CD4-positive, alpha-beta T cell treated with Interleukin-6 for 4 hours (primary cell): ENCODE measurements at regions not wholly inside any gene's neighbourhood (a gene's known extent, or its start where the extent isn't known, plus 50 kb on each side); places are given as distances from the start of the nearest gene placed in this dataset.

Experiments
- DNase-seq: peaks from one replicate; pipeline ENCODE4 v3.0.0-alpha.2; 2020; ENCODE audit warnings: mixed read lengths

- DNase-seq, result no peak
Measured at GRCh38 chr2:23238011-23238657, 146.8 kb upstream of the KLHL29 start.

- DNase-seq, result no peak
Measured at GRCh38 chr2:23239374-23239773, 145.6 kb upstream of the KLHL29 start.

DNA sequence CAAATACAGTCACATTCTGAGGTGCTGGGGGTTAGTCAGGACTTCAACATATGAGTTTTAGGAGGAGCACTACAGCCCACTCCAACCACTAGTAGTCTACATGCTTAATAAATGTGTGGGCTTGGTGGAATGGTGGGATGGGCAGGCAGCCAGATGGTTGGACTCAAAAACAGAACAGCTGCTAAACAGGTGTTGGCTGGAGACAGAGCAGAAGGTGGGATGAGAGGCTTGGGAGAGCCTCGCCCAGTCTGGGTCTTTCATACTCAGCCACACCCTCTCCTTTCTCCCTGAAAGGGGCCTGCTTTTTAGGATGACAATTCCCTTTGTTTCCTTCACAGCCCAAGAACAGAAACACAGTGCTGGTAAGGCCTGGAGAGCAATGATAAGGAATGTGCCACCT, 143.9 kb upstream of the KLHL29 start:
- DNase-seq, result no peak

DNA sequence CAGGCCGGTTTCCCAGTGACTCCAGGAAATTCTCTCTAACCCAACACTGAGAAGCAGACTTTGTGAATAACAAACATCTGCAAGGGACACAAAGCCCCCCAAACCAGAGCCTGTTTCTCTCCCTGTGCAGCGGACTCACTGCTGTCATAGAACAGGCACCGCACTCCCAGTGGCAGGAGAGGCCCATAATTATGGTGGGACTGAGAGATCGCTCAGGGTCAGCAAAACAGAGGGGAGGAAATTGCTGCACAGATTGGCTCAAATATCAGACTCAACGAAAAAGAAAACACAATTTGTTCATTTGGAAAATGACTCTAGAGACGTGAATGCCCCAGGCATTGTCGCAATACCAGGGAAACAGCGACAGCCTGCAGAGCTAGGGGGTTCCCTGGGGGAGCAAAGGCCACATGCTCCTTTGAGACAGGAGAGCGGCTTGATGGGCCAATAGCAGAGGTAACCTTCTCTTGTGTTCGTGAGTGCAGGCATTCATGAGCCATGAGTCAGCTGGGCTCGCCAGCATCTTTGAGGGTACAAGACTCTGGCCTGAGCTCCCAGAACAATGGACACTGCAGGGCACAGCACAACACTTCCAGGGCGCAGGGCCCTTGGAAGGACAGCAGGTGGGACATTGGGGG, 143.3 kb upstream of the KLHL29 start:
- no peak for DNase-seq

- no peak for DNase-seq
Measured at GRCh38 chr2:23243073-23243659, 141.8 kb upstream of the KLHL29 start.

- DNase-seq, result no peak
Measured at GRCh38 chr2:23244617-23245016, 140.4 kb upstream of the KLHL29 start.

DNA sequence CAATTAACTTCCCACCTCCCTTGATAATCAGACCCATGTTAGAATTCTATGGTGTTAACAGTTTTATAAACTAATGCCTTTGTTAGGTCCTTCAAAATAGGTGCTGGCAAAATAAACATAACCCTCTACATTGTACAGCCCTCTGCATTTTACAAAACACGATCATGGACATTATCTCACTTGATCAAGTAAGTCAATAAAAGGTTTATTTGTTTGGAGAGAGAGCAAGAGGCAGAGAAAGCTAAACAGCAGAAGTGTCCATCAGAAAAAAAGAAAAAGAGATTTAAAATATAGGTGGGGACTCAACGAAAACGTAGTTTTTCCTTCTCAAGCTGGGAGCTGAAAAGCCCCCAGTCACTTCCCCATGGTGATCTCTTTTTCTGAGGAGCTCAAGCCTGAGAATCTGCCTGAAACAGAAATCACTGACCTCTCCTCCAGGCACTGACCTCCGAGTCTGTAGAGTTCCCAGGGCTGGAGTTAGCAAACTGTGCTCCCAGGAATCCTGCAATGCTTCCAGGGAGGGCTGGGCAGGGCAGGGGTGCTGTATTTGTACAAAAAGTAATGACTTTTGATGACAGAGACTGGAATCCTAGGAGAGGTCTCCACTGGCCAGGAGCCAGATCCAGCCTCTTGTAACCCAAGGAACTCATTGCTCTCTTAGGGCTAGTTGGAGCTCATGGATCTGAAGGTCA, 137.8 kb upstream of the KLHL29 start:
- DNase-seq, result no peak

GRCh38 chr2:23248667-23249066, 136.3 kb upstream of the KLHL29 start:
- DNase-seq, result no peak

DNA sequence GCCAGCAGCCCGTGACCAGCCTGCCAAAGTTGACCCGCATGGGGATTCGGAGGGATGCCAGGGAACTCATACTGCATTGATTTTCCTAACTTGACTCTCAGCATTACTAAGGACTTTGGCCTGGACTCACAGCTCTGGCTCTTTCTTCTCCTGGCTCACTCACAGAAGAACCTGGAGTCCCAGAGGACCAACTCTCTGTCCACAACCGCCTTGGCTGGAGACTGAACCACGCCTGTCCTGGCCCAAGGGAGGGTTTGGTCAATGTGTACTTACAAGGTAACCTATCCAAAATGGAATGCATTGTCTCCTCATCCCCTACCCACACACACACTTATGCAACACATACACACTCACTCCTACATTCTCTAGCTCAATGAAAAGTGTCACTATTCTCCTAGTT, 135.6 kb upstream of the KLHL29 start:
- DNase-seq, result no peak

DNA sequence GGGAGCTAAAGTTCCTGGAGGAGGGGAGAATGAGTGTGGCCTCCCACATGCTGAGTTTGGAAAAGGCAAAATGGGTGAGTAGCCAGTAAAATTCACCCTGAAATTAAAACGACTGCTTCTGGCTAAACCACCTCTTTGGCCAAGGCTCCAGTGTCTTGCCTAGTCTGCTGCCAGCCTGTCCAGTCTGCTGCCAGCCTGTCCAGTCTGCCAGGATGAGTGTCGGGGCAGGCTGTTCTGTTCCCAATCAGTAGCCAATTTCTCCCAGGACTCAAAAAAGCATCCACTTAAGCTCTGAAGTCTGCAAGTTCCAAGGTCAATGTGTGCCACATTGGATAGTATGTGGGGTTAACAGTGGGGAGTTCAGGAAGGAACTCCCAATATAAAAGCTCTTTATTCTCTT, 134.6 kb upstream of the KLHL29 start:
- DNase-seq, result no peak

DNA sequence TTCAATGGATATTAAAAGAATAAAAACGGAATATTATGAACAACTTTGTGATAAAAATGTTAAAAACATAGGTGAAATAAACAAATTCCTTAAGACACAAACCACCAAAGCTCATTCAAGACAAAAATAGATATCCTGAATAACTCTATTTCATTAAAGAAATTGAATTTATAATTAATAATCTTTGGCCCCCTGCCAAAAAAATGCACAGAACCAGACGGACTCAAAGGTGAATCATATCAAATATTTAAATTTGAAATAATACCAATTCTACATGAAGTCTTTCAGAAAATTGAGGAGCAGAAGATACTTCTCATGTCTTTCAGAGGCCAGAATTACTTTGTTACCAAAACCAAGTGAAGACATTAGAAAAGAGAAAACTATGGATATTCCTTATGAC, 128.3 kb upstream of the KLHL29 start:
- DNase-seq, result no peak

DNA sequence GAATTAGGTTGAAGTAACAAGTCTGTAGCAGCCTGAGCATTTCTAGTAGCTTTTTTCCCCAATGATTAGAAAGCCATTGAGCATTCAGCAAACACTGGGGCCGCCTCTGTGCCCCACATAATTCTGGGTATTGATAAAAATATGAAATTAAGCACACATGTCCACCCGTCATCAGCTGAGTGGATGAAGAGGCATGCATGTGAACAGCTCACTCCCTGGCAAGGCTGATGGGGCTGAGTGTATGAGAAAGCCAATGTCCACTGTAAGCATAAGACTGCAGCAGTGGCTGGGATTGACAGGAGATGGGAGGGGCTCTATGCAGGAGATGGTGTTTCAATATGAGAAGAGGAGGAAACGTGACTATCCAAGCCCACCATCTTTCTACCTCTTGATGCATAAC, 124.4 kb upstream of the KLHL29 start:
- no peak for DNase-seq

DNA sequence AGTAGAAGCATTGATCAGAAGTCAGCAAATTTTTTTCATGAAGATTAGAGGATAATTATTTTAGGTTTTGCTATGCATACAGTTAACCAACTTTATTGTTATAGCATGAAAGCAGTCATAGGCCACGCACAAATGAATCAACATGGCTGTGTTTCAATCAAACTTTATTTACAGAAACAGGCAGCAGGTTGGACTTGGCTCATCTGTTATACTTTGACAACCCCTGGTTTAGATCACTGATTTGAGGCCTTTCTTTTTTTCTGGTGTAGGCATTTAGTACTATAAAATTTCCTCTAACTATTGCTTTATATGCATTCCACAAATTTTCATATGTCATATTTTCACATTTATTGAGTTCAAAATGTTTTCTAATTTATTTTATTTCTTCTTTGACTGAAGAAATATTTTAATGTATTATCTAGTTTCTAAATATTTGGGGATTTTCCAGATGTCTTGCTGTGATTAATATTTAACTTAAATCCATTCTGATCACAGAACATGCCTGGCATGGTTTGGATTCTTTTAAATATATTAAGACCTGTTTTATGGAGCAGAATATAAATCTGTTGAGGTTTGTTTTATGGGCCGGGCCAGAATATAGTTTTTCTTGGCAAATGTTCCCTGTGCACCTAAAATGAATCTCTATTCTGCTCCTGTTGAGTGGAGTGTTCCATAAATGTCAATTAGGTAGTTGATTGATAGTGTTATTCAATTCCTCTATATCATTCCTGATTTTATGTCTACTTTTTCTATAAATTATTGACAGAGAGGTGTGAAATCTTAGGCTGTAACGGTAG, 116.3 kb upstream of the KLHL29 start:
- DNase-seq, result no peak

- DNase-seq, result no peak
Measured at GRCh38 chr2:23269747-23270146, 115.2 kb upstream of the KLHL29 start.

DNA sequence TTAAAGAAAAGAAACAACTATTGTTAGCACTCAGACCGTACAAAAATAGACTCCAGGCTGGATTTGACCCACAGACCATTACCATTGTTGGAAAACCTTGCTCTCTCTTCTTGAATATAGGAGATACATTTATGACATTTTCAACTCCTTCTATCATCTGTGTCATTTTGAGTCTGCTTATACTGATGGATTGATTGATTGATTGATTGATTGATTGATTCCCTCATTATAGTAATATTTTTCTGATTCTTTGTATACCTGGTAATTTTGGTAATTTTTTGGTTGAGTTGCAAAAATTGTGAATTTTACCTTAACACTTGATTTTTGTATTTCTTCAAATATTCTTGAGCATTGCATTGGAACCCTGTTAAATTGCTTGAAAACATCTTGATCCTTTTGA, 114.2 kb upstream of the KLHL29 start:
- DNase-seq, result no peak

- no peak for DNase-seq
Measured at GRCh38 chr2:23271230-23271629, 113.7 kb upstream of the KLHL29 start.

DNA sequence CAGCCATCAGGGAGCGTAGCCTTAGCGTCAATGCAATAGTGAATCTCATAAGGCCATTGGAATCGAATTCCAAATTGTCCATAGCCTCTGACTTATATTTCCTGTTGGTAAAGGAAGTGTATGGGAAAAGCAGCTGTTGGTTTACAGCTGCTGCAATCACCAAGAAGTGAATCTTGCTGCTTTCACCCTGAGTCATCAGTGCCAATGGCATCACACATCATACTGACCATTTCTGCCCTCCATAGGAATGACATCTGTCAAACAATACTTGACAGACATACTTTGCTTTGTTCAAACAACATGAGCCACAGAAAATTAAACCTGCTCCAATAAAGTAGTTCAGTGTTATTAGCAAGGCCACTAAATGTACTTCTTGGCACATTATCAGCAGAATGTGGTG, 111.2 kb upstream of the KLHL29 start:
- no peak for DNase-seq

DNA sequence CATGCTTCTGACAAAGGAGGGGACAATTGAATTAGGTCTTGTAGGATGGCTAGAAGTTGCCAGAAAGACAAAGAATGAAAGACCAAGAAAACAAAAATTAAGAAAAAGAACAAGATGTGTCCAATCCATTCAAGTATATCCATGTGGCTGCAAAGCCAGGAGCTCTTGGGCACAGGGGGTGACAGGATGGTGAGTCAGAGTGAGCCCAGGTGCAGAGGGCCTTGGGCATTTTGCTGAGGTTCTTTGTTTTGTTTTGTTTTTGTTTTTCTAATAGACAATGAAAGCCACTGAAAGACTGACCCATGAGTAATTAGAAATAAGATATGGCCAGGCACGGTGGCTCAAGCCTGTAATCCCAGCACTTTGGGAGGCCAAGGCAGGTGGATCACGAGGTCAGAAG, 104.6 kb upstream of the KLHL29 start:
- DNase-seq, result no peak

- no peak for DNase-seq
Measured at GRCh38 chr2:23283653-23284052, 101.3 kb upstream of the KLHL29 start.

DNA sequence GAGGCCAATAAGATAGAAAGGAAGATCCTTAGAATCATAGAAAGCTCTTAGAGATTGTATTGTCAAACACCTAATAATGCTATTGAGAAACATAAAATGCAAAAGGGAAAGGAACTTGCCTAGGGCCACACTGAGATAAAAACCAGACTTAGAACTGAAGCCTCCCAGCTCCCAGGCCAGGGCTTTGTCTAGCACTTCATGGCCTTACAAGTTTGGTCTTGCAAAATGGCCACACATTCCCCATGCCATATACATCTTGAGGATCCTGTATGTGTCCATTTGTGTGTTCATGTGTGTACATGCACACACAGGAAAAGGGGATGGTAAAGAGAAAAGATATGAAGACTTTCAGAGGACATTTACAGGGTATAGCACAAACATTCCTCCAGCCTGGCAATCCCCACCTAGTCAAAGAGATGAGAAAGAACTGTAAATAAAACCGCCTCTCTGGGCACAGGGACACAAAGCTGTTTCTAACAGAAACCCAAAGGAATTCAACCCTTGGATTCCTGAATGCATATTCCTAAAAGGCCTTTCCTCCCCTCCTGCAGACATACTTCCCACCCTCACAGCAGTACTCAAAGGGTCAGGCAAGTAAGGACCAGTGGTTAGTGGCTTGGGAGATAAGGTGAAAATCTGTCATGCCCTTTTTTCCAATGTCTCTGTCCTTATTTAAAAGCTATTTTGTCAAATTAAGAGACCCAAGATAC, 99.7 kb upstream of the KLHL29 start:
- DNase-seq, result no peak

DNA sequence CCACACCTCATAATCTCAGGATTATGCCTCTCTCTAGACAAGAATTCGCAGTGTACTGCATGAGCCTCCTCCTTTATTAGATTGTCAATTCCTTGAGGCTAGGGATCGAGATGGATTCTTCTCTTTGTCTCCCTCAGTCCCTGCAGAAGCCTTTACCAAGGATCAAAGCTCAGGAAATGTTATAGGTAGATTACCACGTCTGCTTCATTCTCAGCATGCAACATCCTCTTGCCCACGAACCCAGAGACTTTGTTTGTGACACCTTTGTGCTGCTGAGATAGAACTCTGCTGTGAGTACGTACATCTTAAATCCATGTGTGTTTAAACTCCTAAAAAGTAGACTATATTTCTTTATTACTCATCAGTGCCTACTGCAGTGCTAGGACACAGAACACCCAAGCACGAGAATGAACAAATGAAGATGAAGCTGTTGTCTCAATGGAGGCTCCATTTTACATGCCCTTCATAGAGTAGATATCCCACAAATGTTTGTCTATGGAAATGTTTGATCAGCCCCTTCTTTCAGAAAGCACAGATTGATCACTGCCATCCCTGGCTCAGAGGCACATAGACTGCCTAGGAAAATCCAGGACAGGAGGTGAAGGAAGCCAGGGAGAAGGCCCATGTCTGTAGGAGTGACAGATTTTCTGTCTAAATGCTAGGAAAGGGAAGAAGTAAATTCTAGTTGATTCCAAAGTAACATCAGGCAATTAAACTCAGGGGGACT, 98.8 kb upstream of the KLHL29 start:
- no peak for DNase-seq
